ENCODE measurements at regions not wholly inside any gene's neighbourhood (a gene's known extent, or its start where the extent isn't known, plus 50 kb on each side); places are given as distances from the start of the nearest gene placed in this dataset.
"Not testable (repeated sequence)": the region's sequence is repeated elsewhere in the genome, so short reads cannot be mapped to it uniquely, and the experiment has no call there.

- DNase-seq = no peak
These were observed 1080.3 kb downstream of the ZPLD1 start for GRCh38 chr3:103515116-103515515.

GRCh38 chr3:103516950-103517349 is 1082.1 kb downstream of the ZPLD1 start:
- no peak for DNase-seq

GRCh38 chr3:103531327-103531726 is 1096.5 kb downstream of the ZPLD1 start:
- not testable (repeated sequence) for DNase-seq

- no peak for DNase-seq
These were observed 1098.2 kb downstream of the ZPLD1 start for GRCh38 chr3:103532986-103533385.

DNA sequence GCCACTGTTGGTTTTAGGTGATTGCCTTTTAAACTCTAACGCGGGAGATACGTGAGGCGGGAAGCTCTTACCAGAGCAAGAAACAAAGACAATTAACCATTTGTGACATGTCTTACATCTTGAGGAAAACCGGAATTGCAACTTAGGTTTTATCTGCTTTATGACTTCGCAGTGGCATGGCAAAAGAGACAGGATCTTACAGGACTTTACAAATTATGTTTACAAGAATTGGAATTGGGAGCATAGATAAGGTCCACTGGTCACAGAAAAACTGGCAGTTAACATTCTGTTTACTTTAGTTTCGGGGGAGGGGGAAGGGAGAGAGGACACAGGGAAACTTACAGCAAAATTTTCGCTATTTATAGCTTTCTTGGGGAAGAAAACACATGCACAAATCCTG is 1119.6 kb downstream of the ZPLD1 start:
- DNase-seq = no peak

GRCh38 chr3:103564116-103564515 is 1129.3 kb downstream of the ZPLD1 start:
- DNase-seq = not testable (repeated sequence)

DNA sequence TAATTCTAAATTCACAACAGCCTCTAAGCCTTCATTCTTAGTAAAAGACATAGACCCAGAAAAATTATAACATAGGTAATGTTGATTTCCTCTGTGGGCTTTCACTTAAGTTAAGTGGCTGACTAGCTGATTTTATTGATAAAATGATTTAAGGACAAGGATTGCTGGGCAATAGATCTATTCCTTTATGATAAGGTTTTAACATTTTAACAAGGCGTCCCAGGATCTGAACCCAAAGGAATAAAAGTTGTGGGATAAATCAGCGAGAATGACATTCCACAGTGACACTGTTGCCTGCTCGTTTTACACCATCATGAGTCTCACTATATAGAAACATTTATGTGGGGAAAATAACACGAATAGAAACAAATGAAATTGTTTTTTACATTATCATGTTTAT is 1151.0 kb downstream of the ZPLD1 start:
- DNase-seq = no peak

DNA sequence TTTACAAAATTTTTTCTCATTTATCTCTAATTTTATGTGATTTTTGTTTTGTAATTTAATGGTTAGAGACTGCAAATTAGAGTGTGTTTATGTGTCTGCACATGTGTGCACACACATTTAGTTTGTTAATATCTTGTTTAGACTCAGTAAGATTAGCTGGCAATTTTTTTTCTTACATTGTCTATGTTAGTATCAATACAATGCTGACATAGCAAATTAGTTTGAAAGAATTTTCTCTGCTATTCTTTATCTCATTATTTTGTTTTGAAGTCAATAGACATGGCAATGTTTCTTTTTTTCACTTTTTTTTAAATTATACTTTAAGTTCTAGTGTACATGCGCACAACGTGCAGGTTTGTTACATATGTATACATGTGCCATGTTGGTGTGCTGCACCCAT is 1155.0 kb downstream of the ZPLD1 start:
- no peak for DNase-seq

DNA sequence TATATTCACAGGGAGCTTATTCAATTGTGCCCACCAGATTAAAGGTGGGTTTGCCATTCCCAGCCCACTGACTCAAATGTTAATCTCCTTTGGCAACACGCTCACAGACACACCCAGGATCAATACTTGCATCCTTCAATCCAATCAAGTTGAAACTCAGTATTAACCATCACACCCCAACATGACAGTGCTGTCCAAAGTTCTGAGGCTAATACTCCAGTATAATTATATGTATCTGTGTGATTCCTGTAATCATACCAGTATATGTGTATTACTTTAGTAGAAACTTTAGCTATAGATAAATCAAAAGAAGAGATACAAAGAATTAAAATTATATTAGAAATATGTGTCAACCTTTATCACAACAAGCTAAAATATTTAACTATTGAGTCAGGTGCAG is 1166.0 kb downstream of the ZPLD1 start:
- no peak for DNase-seq

- no peak for DNase-seq
These were observed 1166.9 kb downstream of the ZPLD1 start for GRCh38 chr3:103601666-103602065.

DNA sequence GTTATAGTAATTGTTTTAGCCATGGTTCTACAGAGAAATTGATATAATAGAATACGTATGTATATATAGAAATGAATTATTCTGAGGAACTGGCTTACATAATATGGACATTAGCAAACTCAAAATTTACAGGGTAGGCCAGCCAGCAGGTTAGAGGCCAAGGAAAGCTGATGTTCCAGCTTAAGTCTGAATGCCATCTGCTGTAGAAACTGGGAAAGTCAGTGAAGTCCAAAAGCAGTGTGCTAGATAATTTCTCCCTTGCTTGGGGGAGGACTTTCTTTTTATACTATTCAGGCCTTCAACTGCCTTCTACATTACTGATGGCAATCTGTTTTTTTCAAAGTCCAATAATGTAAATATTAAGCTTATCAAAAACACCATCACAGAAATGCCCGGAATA is 1174.7 kb downstream of the ZPLD1 start:
- no peak for DNase-seq

GRCh38 chr3:103613397-103614156 is 1178.8 kb downstream of the ZPLD1 start:
- no peak for DNase-seq

DNA sequence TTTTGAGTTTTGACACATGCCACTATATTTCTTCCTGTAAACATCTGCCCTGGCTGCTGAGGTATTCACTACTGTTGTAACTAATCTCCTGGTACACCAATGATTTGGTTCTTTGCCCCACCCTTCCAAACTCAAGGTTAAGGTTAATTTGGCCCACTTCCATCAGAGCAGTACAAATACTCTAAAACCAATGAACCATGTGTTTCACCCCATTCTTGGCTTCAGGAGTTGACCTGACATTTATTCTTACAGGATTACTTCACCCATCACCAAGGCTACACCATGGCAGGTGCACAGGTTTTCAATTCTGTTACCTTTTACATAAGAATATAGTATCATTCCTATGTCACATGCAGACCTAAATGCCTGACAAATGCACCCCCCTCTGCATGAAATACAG is 1179.9 kb downstream of the ZPLD1 start:
- DNase-seq = no peak

DNA sequence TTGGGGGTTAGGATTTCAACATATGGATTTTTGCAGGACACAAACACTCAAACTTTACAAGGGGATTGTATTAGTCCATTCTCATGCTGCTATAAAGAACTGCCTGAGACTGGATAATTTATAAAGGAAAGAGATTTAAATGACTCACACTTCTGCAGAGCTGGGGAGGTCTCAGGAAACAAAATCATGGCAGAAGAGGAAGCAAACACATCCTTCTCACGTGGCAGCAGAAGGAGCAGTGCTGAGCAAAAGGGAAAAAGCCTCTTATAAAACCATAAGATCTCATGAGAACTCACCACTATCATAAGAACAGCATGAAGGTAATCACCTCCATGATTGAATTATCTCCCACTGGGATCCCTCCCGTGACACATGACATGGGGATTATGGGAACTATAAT is 1183.1 kb downstream of the ZPLD1 start:
- DNase-seq = no peak

- no peak for DNase-seq
These were observed 1189.5 kb downstream of the ZPLD1 start for GRCh38 chr3:103624271-103624670.

GRCh38 chr3:103629391-103629790 is 1194.6 kb downstream of the ZPLD1 start:
- no peak for DNase-seq

DNA sequence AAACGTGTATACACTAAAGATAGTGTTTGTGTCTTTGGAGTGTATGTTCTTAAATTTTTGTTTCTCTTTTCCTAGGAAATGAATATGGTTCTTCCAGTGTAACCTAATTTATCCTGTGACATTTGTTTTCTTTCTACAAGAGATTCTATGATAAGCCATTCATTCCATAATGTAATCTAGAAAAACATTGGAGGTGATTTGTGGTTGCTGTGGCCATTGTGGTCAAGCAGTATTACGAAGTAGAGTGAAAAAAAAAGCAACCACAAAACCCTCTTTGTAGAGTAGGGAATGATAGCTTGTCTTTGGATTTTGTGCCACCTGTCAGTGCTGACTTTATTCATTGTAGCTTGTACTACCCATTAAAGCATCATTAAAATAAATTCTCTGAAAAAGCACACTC is 1209.6 kb downstream of the ZPLD1 start:
- DNase-seq = no peak

DNA sequence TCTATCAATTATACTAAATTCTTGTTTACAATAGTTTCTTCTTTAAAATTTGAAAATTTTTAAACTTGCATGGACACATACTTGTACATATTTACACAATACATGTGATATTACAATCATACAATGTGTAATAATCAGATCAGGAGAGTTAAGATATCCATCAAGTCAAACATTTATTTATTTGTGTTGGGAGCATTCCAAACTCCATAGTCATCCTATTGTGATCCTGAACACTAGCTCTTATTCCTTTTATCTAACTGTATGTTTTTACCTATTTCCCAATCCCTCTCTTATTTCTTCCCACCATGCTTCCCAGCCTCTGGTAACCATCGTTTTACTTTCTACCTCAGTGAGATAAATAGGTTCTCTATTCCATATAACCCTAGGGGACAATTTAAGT is 1219.2 kb downstream of the ZPLD1 start:
- DNase-seq = no peak

- no peak for DNase-seq
These were observed 1222.9 kb downstream of the ZPLD1 start for GRCh38 chr3:103657756-103658155.

DNA sequence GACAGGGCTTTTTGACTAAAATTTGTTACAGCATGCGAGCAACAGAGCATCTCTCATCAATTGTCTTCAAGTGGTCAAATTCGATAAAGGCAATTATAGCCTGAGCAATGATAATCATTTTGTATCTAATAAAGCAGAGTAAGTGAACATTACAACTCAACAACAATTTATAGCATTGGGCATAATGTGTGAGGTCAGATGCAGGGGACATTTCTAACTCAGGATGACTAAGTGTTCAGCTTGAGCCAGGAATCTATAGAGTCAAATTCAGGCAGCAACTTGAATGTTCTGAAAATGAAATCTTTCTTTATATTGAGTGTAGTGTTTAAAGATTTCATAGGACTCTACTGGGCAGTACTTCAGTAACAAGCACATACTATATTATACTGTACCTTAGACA is 1226.0 kb downstream of the ZPLD1 start:
- no peak for DNase-seq

GRCh38 chr3:103662591-103662990 is 1227.8 kb downstream of the ZPLD1 start:
- DNase-seq = no peak

- no peak for DNase-seq
These were observed 1237.5 kb downstream of the ZPLD1 start for GRCh38 chr3:103672346-103672745.

DNA sequence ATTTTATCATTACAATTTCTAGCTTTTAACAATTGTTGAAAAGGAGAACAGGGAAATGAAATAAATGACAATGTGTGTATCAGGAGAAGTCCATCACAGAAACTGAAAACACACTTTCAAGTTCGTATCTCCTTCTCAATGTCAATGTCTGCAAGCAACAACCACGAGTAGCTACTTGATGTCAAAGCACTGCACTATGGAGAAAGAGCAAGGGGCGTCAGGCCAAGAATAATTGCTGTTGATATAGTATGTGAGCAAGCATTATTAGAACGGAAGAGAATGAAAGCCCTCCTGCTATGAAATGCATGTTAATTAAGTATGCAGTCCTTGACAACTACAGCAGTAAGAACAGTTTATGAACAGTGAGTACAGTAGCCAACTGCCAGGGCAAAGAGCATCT is 1250.1 kb downstream of the ZPLD1 start:
- no peak for DNase-seq

- DNase-seq = no peak
These were observed 1251.1 kb downstream of the ZPLD1 start for GRCh38 chr3:103685939-103686338.

DNA sequence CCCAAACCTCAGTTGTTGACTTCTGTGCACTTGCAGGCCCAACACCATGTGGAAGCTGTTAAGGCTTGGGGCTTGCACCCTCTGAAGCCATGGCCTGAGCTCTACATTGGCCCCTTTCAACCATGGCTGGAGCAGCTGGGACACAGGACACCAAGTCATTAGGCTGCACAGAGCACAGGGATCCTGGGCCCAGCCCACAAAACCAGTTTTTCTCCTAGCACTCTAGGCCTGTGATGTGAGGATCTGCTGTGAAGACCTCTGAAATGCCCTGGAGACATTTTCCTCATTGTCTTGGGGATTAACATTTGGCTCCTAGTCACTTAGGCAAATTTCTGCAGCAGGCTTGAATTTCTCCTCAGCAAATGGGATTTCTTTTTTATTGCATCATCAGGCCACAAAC is 1255.7 kb downstream of the ZPLD1 start:
- no peak for DNase-seq

Data from activated T-cell treated with anti-CD3 and anti-CD28 coated beads for 4 hours (primary cell).